Left hindlimb (tissue), 1 donor: ENCODE measurements at regions not wholly inside any gene's neighbourhood (a gene's known extent, or its start where the extent isn't known, plus 50 kb on each side); places are given as distances from the start of the nearest gene placed in this dataset.

ENCODE experiments used
- DNase-seq: peaks from one replicate; pipeline ENCODE4 v3.0.0-alpha.2; 2018

DNA sequence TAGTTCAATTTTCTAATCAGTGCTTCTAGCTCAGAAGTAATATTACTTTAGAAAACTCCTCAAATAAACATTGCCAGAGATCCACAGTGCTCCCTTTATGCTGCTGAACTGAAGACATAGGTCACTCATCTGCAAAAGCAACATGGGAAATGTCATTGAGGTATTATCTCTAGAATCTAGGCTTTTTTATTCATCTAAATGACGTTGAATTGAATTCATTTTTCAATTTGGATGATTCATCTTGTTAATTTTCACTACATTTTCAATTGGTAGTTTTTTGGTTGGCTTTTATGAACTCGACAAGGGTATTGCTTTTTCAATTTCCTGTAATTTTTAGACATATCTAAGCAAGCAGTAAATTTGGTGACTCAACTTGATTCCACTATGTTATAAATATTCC, 275.4 kb downstream of the NFKBIZ start:
- no peak for DNase-seq

DNA sequence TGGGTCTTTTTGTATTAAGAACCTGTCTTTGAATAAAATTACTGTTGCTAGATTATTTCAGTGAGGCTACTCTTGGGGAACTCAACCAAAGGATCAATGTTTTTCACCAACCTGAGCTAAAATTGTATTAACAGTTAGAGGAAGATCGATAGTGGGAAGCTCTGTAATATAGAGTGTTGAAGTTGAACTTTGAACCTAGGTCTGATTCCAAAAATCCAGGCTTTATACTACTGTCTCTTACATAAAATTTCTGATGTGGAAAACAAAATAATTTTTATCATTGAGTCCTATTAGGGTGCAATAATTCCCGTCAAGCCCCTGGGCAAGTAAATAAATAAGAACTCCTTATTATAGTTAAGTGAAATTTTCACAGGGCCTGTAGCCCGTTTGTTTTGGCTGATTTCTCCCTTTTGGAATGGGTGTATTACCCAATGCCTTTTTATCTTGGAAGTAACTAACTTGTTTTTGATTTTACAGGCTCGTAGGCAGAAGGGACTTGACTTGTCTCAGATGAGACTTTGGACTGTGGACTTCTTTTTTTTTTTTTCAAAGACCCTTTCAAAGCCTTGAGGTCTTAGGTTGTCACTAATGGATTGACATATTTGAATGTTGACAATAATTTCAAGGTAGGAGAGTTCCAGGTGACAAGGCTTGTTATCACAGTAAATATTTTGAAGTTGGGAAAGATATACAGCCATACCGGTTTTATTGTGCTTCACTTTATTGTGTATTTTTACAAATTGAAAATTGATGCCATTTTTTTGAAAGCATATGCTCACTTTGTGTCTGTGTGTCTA, 276.1 kb downstream of the NFKBIZ start:
- no peak for DNase-seq

DNA sequence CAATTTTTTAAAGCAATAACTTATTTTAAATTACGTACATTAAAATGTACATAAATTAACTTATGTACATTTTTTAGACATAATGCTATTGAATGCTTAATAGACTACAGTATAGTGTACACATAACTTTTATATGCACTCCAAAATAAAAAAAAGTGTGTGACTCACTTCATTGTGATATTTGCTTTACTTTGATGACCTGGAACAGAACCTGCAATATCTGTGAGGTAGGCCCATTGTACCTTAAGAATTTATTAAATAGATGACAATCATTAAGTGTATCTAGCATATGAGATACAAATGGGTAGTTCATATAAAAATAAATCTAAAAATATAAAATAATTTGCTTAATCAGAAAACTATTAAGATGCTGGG, 276.7 kb downstream of the NFKBIZ start:
- no peak for DNase-seq

DNA sequence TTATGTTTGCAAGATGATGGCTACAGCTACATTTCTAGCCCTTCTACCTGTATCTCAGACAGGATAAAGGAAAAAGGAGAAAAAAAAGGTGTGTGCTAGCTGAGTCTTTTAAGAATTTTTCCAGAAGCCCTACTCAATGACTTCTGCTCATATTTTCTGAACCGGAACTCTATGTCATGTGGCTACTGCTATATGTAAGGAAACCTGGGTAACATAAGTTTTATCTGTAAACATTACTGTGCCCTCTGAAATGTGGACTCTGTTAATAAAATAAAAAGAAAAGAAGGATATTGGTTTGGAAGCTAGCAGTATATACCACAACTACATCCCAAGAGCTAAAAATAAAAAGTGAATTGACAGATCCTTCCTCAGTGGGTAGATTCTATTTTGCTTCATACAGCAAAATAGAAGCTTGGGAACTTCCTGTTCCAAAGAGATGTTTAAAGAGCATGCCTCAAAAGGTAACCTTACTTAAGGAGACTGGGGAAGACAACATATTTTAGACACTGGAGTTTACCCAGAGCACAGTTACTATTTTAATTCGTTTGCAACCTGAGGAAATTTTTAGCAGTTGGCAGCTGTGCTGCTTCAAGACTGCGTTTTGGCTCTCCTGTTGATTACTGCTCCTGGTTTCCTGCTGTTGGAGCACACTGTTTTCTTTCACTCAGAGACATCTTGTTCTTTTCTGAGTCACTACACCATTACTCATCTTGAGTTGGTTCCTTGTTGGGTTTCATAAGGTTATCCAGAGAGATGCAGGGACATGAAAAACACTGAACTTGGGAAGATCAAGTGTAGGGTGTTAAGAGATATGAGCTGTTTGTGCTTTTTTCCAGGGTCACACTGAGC, 280.7 kb downstream of the NFKBIZ start:
- no peak for DNase-seq

DNA sequence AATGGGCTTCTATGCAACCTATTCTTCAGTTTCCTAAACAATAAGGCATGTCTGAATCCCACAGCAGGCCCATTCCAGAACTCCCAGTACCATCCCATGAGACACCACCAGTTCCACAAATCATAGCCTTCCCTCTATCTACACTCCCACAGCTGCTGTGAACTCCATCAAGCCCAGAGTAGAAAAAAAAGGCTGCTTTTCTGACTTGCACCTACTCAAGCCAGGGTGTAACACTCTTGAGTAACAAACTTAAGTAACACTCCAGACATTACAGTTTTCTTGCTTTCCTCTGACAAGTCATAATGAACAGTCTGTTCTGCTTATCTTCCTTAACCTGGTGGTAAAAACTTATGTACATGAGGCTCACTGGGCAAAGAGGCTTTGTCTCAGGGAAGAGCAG, 283.1 kb downstream of the NFKBIZ start:
- no peak for DNase-seq

DNA sequence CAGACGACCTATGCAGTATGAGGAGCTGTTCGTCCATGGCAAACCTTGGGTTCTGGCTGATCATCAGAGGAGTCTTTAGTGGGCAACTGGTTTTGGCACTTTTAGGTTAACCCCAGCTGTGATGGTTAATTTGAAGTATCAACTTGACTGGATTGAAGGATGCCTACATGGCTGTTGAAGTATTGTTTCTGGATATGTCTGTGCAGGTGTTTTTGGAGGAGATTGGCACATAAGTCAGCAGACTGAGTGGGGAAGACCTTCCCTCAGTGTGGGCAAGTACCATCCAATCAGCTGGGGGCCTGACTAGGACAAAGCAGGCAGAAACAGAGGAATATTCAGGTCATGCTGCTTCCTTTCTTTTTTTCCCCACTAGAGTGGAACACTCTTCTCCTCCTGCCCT, 284.1 kb downstream of the NFKBIZ start:
- DNase-seq, result no peak

DNA sequence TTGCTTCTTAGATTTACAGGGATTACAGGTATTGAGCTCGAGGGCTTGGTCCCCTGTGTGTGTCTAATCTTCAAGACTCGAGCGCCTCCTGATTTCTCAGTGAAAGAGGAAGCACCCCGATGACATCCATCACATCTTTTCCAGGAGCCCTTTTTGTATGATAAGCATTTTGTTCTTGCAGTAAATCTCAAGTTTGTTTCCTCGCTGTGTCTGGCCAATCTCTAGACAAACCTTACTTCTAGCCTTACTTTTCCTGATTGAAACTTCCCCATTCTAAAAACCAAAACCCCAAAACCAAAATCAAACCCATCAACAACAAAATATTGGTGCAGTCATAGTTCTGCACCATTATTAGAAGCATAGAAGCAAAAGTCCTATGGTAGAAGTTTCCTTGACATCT, 286.0 kb downstream of the NFKBIZ start:
- no peak for DNase-seq

DNA sequence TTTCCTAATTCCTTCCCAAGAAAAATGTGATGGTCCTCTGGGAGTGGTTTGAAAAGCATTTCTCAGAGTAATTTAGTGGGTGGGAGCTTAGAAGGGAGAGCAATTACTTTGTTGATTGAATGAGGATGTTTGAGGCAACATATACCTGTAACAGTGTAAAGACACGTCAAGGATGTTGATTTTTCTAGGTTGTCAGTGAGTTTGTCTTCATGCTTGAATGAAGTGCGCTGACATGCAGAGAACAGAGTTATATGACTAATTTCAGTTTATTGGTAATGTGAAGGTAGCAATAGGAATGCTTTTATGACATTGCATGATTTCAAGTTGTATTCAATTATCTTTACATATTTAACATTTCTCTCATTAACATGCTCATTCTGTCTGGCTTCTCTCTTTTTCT, 286.9 kb downstream of the NFKBIZ start:
- DNase-seq, result no peak

DNA sequence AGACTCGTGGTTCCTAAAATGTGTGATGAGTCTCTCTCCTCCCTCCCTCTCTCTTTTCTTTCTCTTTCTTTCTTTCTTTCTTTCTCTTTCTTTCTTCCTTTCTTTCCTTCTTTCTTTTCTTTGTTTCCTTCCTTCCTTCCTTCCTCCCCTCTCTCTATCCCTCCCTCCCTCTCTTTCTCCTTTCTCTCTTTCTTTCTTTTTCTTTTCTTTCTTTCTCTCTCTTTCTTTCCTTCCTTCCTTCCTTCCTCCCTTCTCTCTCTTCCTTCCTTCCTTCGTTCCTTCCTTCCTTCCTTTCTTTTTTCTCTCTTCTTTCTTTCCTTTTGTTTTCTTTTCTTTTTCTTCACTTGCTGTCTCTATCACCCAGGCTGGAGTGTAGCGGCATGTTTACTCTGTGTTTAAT, 290.8 kb downstream of the NFKBIZ start:
- DNase-seq, result no peak

DNA sequence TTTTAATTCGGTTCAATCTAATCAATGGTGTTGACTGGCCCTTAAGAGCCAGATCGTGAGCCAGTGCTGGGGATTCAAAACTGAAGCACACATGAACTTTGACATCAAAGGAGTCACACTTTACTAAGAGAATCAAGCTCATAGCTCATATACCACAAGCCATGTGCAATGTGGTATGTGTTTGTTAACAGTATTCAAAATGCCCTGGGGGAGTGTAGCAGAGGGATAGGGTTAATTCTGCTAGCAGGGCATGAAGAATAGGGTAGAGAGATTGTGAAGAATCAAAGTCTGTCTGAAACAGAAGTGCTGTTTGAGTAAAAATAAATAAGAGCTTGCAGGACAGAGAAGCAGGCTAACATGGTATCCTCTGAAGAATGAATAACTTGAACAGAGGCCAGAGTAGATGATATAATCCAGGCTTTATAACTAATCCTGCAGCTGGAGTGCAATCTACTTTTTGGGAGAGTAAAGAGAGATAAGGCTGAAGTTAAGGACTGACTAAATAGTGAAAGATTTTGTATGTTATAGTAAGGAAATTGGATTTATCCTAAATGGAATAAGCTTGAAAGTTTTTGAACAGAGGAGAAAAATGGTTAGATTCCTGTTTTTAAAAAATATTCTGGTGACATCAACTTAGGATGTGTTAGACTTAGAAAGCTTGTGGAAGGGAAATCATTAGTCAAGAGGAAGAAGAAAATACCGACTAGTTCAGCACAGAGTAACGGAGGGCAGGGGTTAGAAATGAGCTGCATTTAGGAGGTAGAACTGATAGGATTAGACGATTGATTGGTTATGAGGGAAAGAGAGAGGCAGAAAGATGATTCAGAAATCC, 292.0 kb downstream of the NFKBIZ start:
- no peak for DNase-seq

DNA sequence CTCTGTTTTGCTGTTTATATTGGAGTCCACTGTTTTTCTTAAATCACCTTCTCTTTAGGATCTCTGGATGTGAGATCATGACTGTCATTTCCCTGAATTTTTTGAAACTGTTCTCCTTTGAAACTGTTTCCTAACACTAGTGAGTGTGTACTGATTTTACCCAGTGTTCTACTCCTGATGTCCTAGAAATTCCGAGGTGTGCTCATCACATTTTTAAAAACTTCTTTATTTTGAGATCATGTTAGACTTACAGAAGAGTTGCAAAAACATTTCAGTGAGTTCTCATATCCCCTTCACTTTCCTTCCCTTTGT, 292.6 kb downstream of the NFKBIZ start:
- DNase-seq, result no peak

DNA sequence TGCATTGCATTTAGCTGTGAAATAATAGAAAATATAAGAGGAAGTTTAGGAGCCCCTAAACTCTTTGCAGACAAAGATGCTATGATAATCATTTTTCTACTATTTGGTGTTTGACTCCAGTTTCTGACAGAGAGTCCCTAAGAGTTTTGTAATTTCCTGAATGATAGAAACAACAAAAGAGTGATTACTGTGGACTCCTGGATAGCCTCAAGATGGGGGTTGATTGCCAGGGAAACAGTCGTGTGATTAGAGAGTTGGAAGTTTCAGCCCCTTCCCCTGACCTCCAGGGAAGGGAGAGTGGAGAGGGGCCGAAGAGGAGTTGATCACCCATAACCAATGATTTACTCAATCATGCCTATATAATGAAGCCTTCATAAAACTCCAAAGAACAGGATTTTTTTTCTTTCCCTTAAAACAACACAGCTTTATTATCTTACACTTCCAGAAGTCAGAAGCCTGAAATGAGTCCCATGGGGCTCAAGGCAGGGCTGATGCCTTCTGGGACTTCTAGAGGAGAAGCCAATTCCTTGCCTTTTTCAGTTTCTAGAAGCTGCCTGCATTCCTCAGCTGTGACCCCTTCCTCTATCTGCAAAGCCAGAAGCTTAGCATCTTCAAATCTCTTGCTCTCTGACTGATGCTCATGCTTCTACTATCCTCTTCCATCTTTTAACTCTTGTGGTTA, 292.3 kb upstream of the ZPLD1 start:
- DNase-seq, result no peak

DNA sequence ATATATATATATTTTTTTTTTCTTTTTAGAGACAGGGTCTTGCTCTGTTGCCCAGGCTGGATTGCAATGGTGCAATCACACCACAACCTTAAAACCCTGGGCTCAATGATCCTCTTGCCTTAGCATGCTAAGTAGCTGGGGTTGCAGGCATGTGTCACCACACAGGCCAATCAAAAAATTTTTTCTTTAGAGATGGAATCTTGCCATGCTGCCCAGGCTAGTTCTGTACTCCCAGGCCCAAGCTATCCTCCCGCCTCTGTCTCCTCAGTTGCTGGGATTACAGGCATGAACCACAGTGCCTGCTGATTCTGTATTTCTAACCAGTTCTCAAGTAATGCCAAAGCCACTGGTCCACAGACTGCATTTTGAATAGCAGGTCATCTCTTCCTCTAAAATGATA, 291.3 kb upstream of the ZPLD1 start:
- no peak for DNase-seq

DNA sequence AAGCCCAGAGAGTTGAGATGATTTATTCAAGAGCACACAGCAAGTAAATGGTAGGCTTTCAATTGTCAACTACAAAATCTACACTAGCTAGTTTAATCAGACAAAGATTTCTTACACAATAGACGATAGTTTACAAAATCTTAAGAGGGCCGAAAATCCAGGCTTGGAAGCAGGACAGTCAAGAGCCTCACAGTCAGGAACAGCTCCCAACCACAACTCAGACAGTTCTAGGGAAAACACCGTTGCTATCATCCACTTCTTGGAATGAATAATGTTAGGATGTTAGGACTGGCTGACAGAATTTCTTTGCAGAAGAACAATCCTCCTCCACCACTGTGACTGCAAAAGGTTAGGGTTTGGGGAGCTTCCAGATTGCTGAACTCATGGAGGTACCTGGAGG, 290.8 kb upstream of the ZPLD1 start:
- DNase-seq, result no peak

DNA sequence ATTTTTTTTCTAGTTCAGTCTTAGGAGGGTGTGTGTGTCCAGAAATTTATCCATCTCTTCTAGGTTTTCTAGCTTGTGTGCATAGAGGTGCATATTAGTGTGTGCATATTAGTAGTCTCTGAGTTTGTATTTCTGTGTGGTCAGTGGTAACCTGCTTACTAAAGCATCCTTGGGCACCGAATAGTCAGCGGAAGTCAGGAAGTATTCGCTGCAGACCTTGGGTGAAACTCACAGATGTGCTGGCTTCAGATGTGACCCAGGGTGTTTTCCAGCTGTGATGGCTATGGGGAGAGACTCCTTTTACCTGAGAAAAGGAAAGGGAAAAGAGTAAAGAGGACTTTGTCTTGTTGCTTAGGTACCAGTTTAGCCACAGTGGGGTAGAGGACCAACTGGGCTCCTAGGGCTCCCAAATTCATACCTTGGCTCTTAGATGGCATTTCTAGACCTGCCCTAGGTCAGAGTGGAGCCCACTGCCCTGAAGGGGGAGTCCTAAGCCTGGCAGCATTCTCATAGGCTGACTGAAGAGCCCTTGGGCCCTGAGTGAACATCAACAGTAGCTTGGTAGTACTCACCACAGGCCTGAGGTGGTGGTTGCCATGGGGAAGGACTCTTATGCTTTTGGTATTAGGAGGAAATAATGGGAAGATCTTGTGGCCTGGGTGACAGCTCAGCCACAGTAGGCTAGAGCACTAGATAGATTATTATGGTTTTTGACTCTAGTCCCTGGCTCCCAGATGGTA, 286.0 kb upstream of the ZPLD1 start:
- DNase-seq, result no peak

DNA sequence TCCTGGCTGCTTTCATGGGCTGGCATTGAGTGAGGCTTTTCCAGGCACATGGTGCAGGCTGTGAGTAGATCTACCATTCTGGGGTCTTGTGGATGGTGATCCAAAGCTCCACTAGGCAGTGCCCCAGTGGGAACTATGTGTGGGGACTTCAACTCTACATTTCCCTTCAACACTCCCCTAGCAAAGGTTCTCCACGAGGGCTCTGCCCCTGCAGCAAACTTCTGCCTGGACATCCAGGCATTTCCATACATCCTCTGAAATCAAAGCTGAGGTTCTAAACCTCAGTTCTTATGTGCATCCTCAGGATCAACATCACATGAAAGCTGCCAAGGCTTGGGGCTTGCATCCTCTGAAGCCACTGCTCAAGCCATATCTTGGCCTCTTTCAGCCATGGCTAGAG, 282.9 kb upstream of the ZPLD1 start:
- DNase-seq, result no peak

DNA sequence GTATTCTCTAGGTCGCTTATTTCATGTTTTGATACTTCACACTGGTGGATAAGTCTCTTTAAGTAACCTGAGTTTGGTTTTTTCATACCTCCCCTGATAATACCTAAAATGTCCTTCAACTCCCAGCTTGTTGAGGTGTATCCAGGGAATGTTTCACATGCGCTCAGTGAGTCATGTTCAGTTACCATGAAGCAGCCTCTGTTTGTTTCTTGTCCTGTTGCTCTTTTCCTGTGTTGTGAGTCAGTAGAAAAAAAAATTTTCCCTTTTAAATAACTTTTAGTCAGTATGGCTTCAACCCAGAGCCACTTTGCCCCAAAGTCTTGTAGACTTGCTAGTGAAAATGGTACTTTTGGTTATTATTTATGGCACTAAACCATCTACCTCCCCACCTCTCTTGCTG, 278.4 kb upstream of the ZPLD1 start:
- DNase-seq, result no peak

DNA sequence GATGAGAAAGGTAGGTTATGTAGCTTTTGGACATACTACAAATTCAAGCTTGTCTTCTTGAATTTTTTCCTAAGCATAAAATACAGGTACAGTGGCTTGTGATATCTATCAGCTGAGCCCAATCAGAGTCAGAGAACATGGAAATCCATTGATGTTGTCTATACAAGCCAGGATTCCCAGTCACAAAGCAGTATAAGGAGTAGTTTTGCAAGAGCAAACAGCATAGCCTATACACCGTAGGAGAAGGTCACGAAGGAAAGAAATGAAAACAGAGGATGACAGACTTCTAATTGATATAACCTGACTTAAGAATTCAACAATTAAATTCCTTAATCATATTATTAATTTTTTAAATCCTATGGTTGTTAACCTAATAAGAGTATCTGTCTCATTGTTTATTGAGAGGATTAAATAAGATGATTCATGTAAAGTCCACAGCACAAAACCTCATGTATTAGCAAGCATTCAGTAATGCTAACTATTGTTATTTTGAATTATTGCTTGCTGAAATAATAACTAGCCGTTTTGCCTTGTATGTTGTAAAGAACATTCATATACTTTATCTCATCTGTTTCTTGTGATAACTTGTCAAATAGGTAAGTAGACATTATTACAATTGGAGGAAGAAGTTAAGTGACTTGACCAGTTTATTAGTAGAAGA, 276.6 kb upstream of the ZPLD1 start:
- no peak for DNase-seq

DNA sequence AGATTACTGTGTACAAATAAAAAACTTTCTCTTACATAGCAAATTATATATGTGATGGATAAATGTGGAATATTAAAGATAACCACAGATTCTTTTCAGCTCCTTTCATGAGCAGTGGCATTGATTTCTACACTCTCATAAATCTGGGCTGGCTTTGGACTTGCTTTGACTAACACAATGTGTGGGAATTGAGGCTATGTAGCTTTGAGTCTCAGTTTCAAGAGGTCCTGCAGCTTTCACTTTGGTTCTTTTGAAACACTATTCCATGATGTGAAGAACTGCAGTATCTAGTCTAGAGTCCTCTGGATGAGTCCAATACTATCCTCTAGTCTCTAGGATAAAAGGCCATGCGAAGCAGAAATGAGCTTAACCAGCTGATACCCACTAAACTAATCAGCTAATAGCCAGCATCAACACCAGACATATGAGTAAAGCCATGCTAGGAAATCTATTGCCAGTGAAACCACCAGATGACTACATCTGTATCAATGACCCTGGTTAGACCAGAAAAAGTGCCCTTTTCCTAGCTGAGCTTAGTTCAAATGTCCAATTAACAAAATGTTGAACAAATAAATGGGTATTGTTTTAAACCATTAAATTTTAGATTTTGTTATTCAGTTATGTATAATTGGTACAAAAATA, 274.9 kb upstream of the ZPLD1 start:
- no peak for DNase-seq

DNA sequence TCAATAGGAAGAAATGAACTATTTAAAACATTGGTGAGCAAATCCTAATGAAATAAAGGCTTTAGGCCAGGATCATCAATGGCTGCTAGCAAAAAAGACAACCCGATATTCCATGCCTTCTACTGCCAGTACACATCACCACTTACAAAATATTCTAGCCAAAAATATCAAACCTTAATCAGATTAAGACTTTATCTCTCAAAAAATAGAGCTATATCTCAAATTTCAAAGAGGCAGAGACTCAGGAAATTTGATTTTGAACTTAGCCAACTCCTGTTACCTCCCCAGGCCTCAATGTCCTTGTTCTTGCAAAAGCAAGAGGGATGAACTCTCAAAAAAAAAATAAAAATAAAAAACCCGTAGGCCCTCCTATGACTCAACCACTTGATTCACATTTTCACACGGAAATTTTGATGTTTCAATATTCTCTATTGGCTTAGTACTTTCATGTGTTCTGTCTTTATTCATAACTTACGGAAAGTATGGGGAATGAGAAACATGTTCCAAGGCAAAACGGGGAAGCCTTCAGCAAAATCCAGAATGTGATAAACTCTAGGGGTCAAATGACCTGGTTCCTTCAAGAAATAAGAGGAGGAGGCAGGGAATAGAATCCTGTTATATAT, 273.3 kb upstream of the ZPLD1 start:
- DNase-seq, result no peak

DNA sequence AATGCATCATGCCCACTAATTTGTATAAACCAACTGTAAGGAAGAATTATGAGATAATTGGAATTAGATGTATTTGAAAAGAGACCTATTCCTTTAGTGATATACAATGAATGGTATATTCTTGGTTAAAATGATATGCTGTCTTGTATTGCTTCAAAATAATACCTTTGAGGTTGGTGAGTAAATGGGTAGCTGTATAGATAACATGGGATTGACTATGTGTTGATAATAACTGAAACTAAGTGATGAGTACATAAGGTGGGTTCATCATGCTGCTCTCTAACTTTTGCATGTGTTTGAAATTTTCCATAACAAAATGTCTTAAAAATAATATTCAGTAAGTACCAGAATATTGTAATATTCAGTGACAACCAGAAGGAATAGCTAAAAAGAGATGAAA, 272.6 kb upstream of the ZPLD1 start:
- DNase-seq, result no peak
